RWPE2 (cell line): ENCODE measurements at regions not wholly inside any gene's neighbourhood (a gene's known extent, or its start where the extent isn't known, plus 50 kb on each side); places are given as distances from the start of the nearest gene placed in this dataset.

Experiments used
- ATAC-seq: fragments of 200-7000 bp; cut with Tn5 transposase; 3 replicates; pipeline ENCODE4 v1.9.1; 2021; ENCODE audit warnings: low read depth
- DNase-seq: peaks from one replicate; pipeline ENCODE4 v3.0.0-alpha.2; 2020; ENCODE audit warnings: low spot score
- H3K27ac ChIP-seq: fragments of 450-650 bp; 2 replicates; pipeline ENCODE4 v1.5.1; 2017; ENCODE audit warnings: mild to moderate bottlenecking; ENCODE audit not compliant: poor library complexity, severe bottlenecking
- H3K27me3 ChIP-seq: fragments of 250-450 bp; sonication (Bioruptor Pico); 2 replicates; pipeline ENCODE4 v1.5.1; 2021; ENCODE audit warnings: mild to moderate bottlenecking, moderate library complexity; ENCODE audit not compliant: insufficient read depth, poor library complexity, severe bottlenecking
- H3K36me3 ChIP-seq: fragments of 250-450 bp; sonication (Bioruptor Pico); 2 replicates; pipeline ENCODE4 v1.5.1; 2020; ENCODE audit warnings: low read depth, mild to moderate bottlenecking, moderate library complexity
- H3K4me1 ChIP-seq: fragments of 250-450 bp; sonication (Bioruptor Pico); 2 replicates; pipeline ENCODE4 v1.5.1; 2021; ENCODE audit warnings: mild to moderate bottlenecking, moderate library complexity; ENCODE audit not compliant: insufficient read depth, poor library complexity, severe bottlenecking
- H3K4me3 ChIP-seq: fragments of 250-450 bp; sonication (Bioruptor Pico); 2 replicates; pipeline ENCODE4 v1.5.1; 2021; ENCODE audit warnings: mild to moderate bottlenecking, moderate library complexity; ENCODE audit not compliant: severe bottlenecking
- H3K9me3 ChIP-seq: fragments of 250-450 bp; sonication (Bioruptor Pico); 2 replicates; pipeline ENCODE4 v1.5.1; 2021; ENCODE audit warnings: mild to moderate bottlenecking, moderate library complexity; ENCODE audit not compliant: severe bottlenecking
- TF ChIP-seq, protein P1 (sequence below): fragments of 450-650 bp; IDR thresholded peaks from one replicate; pipeline ENCODE4 v1.5.1; 2017; ENCODE audit warnings: mild to moderate bottlenecking, moderate library complexity; ENCODE audit not compliant: poor library complexity, severe bottlenecking

DNA sequence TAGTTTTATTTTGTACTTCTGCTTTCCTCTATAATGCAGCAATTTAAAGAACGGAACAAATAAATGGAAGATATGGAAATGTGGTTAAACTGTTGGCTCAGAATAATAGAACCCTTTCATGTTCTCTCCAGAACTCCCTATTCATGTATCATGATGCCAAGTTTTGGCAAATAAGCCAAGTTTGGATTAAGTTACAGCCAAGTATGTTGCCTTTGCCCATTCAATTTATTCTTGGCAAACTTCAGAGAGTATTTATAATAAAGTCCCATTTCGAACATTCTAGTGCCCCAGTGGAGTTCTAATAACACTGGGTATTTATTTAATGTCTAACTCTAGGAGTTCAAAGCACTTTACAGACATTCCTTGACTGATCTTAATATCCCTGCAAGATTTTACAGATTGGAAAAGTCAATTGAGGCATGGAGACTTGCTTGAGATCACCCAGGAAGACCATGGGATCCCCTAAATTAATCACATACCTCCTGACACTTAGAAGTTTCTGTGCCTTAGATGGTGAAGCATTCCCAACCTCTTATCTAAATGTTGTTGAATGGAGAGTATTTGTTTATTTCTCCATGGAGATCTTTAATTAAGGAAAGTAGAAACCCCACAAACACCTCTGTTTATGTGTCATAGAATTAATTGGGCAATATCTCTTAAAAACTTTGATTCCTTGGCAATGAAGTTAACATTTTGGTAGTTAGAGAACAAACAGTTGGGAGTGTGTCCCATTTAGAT is 106.7 kb downstream of the ACKR3 start:
- H3K9me3 ChIP-seq: no peaks in the 10 kb centered on the region
- peaks cover 27% of the 10 kb centered on the region for H3K4me1 ChIP-seq
- H3K4me3 ChIP-seq: no peak overlapping the region
- H3K27ac ChIP-seq: no peak overlapping the region
- ATAC-seq (no peak), DNase-seq (no peak)
- no peaks in the 10 kb centered on the region for H3K27me3 ChIP-seq
- TF ChIP-seq, protein P1, sequence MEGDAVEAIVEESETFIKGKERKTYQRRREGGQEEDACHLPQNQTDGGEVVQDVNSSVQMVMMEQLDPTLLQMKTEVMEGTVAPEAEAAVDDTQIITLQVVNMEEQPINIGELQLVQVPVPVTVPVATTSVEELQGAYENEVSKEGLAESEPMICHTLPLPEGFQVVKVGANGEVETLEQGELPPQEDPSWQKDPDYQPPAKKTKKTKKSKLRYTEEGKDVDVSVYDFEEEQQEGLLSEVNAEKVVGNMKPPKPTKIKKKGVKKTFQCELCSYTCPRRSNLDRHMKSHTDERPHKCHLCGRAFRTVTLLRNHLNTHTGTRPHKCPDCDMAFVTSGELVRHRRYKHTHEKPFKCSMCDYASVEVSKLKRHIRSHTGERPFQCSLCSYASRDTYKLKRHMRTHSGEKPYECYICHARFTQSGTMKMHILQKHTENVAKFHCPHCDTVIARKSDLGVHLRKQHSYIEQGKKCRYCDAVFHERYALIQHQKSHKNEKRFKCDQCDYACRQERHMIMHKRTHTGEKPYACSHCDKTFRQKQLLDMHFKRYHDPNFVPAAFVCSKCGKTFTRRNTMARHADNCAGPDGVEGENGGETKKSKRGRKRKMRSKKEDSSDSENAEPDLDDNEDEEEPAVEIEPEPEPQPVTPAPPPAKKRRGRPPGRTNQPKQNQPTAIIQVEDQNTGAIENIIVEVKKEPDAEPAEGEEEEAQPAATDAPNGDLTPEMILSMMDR: no peak
- H3K36me3 ChIP-seq: no peaks in the 10 kb centered on the region

DNA sequence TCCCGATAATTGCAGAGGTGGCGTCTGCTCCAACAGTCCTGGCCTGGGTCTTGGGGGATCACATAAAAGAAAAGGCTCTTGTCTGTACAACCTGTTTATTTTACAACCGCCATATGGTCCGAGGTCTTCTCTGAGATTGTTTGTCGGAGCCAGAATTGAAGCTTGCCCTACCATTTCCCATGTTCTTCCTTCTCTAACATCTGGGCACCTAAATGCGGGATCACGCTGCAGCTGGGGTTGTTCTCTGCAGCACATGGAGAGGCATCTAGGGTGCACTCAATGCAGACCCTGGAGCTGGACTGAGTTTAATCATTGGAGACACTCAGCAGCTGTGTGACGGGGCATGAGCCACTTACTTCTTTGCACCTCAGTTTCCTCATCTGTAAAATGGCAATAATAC is 107.7 kb downstream of the ACKR3 start:
- H3K9me3 ChIP-seq: no peaks in the 10 kb centered on the region
- H3K4me1 ChIP-seq: peaks cover 27% of the 10 kb centered on the region
- H3K4me3 ChIP-seq: no peak overlapping the region
- H3K27ac ChIP-seq: no peak overlapping the region
- no peak for DNase-seq
- TF ChIP-seq, protein P1: no peak
- H3K27me3 ChIP-seq: no peaks in the 10 kb centered on the region
- no peak for ATAC-seq
- H3K36me3 ChIP-seq: no peaks in the 10 kb centered on the region

DNA sequence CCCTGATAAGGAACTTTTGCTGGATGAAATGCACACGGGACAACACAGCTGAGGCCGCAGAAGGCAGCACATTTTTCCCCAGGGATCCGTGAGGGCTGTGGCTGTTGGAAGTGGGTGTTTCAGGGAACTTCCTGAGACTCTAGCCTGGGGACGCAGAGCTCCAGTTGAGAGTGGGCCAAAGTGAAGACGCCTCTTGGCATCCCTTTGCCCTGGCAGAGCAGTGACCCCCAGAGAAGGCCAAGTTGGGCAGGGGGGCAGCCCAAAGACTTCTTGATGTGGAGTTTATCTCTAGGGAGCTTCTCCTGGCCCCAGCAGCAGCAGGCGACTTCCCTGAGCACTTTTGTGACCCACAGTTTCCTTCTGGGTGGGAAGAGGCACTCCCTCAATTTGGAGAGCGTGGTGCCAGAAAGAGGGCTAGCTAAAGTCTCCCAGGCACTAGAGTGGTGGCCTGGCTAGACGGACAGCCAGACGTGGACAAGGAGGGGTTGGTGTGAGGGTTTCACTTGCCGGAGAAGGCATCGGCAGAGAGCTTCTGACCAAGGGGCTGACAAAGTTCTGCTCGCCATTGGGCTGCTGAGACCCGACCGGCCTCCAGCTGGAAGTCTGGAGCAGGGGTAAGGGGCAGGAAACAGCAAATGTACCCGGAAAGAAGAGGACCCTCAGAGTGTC is 108.8 kb downstream of the ACKR3 start:
- H3K4me3 ChIP-seq: no peak overlapping the region
- no peaks in the 10 kb centered on the region for H3K36me3 ChIP-seq
- TF ChIP-seq, protein P1: no peak

DNA sequence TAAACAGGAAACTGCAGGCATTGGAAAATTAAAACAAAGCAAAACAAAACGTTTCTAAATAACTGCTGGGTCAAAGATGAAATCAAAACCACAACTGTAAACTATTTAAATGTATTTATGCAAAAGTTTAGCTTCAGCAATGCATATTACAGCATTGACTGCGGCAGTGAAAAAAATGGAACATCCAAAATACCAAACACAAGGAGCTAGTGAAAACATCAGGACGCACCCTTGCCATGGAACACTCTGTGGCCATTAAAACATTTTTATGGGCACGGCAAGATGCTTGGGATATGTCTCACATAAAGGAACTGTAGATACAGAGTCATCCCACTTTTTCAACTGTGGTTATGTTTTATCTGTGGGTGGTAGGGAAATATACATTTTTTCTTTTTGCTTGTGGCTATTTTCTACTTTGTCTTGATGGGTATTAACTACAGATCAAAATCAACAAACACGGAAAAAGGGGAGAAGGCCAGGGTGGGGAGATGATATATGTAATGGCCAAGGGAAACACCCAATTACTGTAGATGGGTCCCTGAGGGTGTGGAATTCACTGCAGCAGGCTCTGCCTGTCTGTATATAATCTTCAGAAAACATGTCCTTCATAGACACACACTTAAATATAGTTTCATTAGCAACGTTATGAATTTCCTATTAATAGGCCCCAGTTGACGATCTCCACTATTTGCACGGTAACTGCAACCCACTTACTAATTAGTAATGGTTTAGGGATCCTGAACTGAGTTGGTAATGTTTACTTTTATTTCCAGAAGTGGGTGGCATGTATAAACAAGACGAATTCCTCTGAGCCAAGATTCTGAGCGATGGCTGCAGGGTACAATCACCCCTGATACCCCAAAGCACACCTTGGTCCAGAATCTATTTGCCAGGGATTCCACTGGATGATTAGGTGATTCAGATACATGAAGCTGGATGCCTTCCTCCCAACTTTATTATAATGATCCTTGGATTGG is 110.5 kb downstream of the ACKR3 start:
- TF ChIP-seq, protein P1: no peak
- H3K4me3 ChIP-seq: no peak overlapping the region
- no peaks in the 10 kb centered on the region for H3K27me3 ChIP-seq
- H3K9me3 ChIP-seq: no peaks in the 10 kb centered on the region
- peak overlapping the region; percentile 78 for H3K27ac ChIP-seq
- H3K4me1 ChIP-seq: peaks cover 21% of the 10 kb centered on the region
- ATAC-seq (peak; percentile 95), DNase-seq (no peak)
- H3K36me3 ChIP-seq: no peaks in the 10 kb centered on the region

More for the DNA sequence above, 108.8 kb downstream of the ACKR3 start:
- DNase-seq (no peak), ATAC-seq (no peak)
- Histone ChIP-seq H3K27me3 (no peaks in the 10 kb centered on the region), H3K9me3 (no peaks in the 10 kb centered on the region), H3K4me1 (peaks cover 27% of the 10 kb centered on the region), H3K27ac (no peak overlapping the region)
